Keratinocyte (primary cell): ENCODE measurements at regions not wholly inside any gene's neighbourhood (a gene's known extent, or its start where the extent isn't known, plus 50 kb on each side); places are given as distances from the start of the nearest gene placed in this dataset.
A peak's percentile ranks its signal among the peaks of the same experiment; 100 is the strongest.

Experiments
- DNase-seq: peaks from one replicate; pipeline ENCODE4 v3.0.0-alpha.2; 2011; ENCODE audit warnings: low read depth, missing footprints, low spot score
- FAIRE-seq: peaks from 2 replicates; lab custom pipeline; 2011; peaks lifted over from hg19 to GRCh38; lab: Jason Lieb, UNC
- H2AFZ ChIP-seq: 2 replicates; pipeline ENCODE4 v1.6.0; 2012; ENCODE audit warnings: low read length, control low read depth, inconsistent platforms; ENCODE audit not compliant: control insufficient read depth
- H3K27ac ChIP-seq: 2 replicates; pipeline ENCODE4 v1.5.1; 2011; ENCODE audit warnings: low read length; ENCODE audit not compliant: control insufficient read depth, insufficient read depth
- H3K27me3 ChIP-seq: 3 replicates; pipeline ENCODE4 v1.6.0; 2011; ENCODE audit warnings: low read length; ENCODE audit not compliant: control insufficient read depth, insufficient read depth; ENCODE audit errors: extremely low read depth
- H3K36me3 ChIP-seq, 2 experiments: 2 replicates in 1 of 2; 3 replicates in 1 of 2; pipeline ENCODE4 v1.5.1; 2011; ENCODE audit warnings: low read length in 2 of 2, mild to moderate bottlenecking in 1 of 2; ENCODE audit not compliant: control insufficient read depth in 2 of 2, insufficient read depth in 2 of 2; ENCODE audit errors: extremely low read depth in 1 of 2
- H3K4me1 ChIP-seq: 3 replicates; pipeline ENCODE4 v1.5.1; 2011; ENCODE audit warnings: low read length; ENCODE audit not compliant: control insufficient read depth, insufficient read depth; ENCODE audit errors: extremely low read depth
- H3K4me2 ChIP-seq: 3 replicates; pipeline ENCODE4 v1.6.0; 2011; ENCODE audit warnings: low read depth, low read length; ENCODE audit not compliant: control insufficient read depth, insufficient read depth; ENCODE audit errors: extremely low read depth
- H3K4me3 ChIP-seq, 3 experiments: fragments of 200-600 bp in 1 of 3; sonication (generic) in 1 of 3; 2 replicates in 2 of 3; 3 replicates in 1 of 3; pipeline ENCODE4 v1.5.1; 2011 to 2016; ENCODE audit warnings: low read length in 3 of 3, mild to moderate bottlenecking in 3 of 3, control low read depth in 2 of 3, inconsistent platforms in 1 of 3, low read depth in 1 of 3, mixed read lengths in 1 of 3, mixed run types in 1 of 3, moderate library complexity in 1 of 3; ENCODE audit not compliant: control insufficient read depth in 2 of 3, insufficient read depth in 2 of 3; ENCODE audit errors: extremely low read depth in 1 of 3
- H3K79me2 ChIP-seq: 2 replicates; pipeline ENCODE4 v1.6.0; 2012; ENCODE audit warnings: low read length; ENCODE audit not compliant: control insufficient read depth, insufficient read depth
- H3K9ac ChIP-seq: 3 replicates; pipeline ENCODE4 v1.6.0; 2011; ENCODE audit warnings: low read length; ENCODE audit not compliant: control insufficient read depth, insufficient read depth; ENCODE audit errors: extremely low read depth
- H3K9me1 ChIP-seq: 3 replicates; pipeline ENCODE4 v1.6.0; 2011; ENCODE audit warnings: low read length; ENCODE audit not compliant: control insufficient read depth, insufficient read depth; ENCODE audit errors: extremely low read depth
- H3K9me3 ChIP-seq: 2 replicates; pipeline ENCODE4 v1.5.1; 2012; ENCODE audit warnings: low read depth, low read length; ENCODE audit not compliant: control insufficient read depth
- H4K20me1 ChIP-seq: 3 replicates; pipeline ENCODE4 v1.6.0; 2011; ENCODE audit warnings: low read length; ENCODE audit not compliant: control insufficient read depth, insufficient read depth; ENCODE audit errors: extremely low read depth
- EZH2 ChIP-seq: IDR thresholded peaks from one replicate; pipeline ENCODE4 v1.6.1; 2012; ENCODE audit warnings: inconsistent platforms, mild to moderate bottlenecking, low read length, moderate library complexity
- dilution Hi-C: fragments of 300-500 bp; cut with MboI; formaldehyde crosslinking; loops from one replicate; pipeline ENCODE4 v1.7.0; 2020; ENCODE audit warnings: low sequenced_read_pairs; ENCODE audit not compliant: extremely low pct_ligation_motif_present
- TF ChIP-seq, protein P1 (sequence below), 3 experiments: IDR thresholded peaks in 1 of 3; conservative IDR thresholded peaks in 1 of 3; optimal IDR thresholded peaks in 1 of 3; 2 replicates in 2 of 3; 3 replicates in 1 of 3; pipeline versions ENCODE3 to v1.5.1; 2011; ENCODE audit warnings: low read length in 3 of 3, mild to moderate bottlenecking in 3 of 3, moderate library complexity in 2 of 3, control low read depth in 1 of 3, inconsistent platforms in 1 of 3; ENCODE audit not compliant: insufficient read depth in 2 of 3; ENCODE audit errors: extremely low read depth in 1 of 3

DNA sequence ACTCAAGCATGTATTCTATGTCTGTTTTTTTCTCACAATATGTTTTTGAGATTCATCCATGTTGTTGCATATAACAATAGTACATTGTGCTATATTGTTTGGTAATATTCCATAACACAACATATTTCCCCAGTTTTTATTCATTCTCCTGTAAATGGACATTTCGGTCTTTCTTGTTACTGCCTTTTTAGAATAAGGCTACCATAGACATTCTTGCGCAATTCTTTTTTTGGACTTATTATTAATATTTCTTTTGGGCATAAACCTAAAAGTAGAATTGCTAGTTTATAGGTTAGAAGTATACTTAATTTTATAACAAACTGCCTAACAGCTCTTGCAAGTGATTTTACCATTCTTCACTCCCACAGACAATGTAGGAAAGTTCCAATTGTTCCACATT is 573.0 kb downstream of the ADGRL2 start:
- no peak for DNase-seq
- peaks cover 12% of the 10 kb centered on the region for H3K4me1 ChIP-seq
- H3K9ac ChIP-seq: no peak overlapping the region
- no peak for FAIRE-seq
- no peaks in the 10 kb centered on the region for H3K79me2 ChIP-seq
- no peak for TF ChIP-seq EZH2
- TF ChIP-seq, protein P1, sequence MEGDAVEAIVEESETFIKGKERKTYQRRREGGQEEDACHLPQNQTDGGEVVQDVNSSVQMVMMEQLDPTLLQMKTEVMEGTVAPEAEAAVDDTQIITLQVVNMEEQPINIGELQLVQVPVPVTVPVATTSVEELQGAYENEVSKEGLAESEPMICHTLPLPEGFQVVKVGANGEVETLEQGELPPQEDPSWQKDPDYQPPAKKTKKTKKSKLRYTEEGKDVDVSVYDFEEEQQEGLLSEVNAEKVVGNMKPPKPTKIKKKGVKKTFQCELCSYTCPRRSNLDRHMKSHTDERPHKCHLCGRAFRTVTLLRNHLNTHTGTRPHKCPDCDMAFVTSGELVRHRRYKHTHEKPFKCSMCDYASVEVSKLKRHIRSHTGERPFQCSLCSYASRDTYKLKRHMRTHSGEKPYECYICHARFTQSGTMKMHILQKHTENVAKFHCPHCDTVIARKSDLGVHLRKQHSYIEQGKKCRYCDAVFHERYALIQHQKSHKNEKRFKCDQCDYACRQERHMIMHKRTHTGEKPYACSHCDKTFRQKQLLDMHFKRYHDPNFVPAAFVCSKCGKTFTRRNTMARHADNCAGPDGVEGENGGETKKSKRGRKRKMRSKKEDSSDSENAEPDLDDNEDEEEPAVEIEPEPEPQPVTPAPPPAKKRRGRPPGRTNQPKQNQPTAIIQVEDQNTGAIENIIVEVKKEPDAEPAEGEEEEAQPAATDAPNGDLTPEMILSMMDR (optimal IDR thresholded peaks at IDR 0.05 in 1 of 3, IDR thresholded peaks at IDR 0.05 in 1 of 3, conservative IDR thresholded peaks at IDR 0.05 in 1 of 3; ENCODE audit: extremely low read depth in 1 of 3, insufficient read depth in 2 of 3, low read length in 3 of 3): no peak
- dilution Hi-C loops: no loop called here
- no peak overlapping the region for H3K4me3 ChIP-seq
- H2AFZ ChIP-seq: no peak overlapping the region
- no peak overlapping the region for H3K4me2 ChIP-seq
- no peaks in the 10 kb centered on the region for H4K20me1 ChIP-seq
- no peak overlapping the region for H3K27ac ChIP-seq
- H3K27me3 ChIP-seq: no peaks in the 10 kb centered on the region
- H3K9me1 ChIP-seq: no peaks in the 10 kb centered on the region
- no peaks in the 10 kb centered on the region for H3K36me3 ChIP-seq
- H3K9me3 ChIP-seq: no peaks in the 10 kb centered on the region

- Histone ChIP-seq H3K9me3 (no peaks in the 10 kb centered on the region), H3K9me1 (no peaks in the 10 kb centered on the region), H3K36me3 (no peaks in the 10 kb centered on the region), H3K4me3 (no peak overlapping the region), H3K4me1 (peaks cover 20% of the 10 kb centered on the region), H3K4me2 (peak overlapping the region; percentile 38), H3K27me3 (no peaks in the 10 kb centered on the region), H2AFZ (peak overlapping the region; percentile 51), H4K20me1 (no peaks in the 10 kb centered on the region), H3K27ac (no peak overlapping the region), H3K9ac (no peak overlapping the region), H3K79me2 (no peaks in the 10 kb centered on the region)
- TF ChIP-seq EZH2: no peak
- TF ChIP-seq, protein P1 (optimal IDR thresholded peaks at IDR 0.05 in 1 of 3, IDR thresholded peaks at IDR 0.05 in 1 of 3, conservative IDR thresholded peaks at IDR 0.05 in 1 of 3; ENCODE audit: extremely low read depth in 1 of 3, insufficient read depth in 2 of 3, low read length in 3 of 3): no peak
- FAIRE-seq: peak; percentile 87
- dilution Hi-C loops: no loop called here
- no peak for DNase-seq
These were observed 571.2 kb downstream of the ADGRL2 start for GRCh38 chr1:82371844-82372498.
